Upper lobe of left lung (tissue), 4 donors: ENCODE measurements at regions not wholly inside any gene's neighbourhood (a gene's known extent, or its start where the extent isn't known, plus 50 kb on each side); places are given as distances from the start of the nearest gene placed in this dataset.

Source experiments
- CTCF ChIP-seq, 6 experiments: fragments of 450-650 bp in 4 of 6; fragments of 200-600 bp in 2 of 6; sonication (generic) in 2 of 6; IDR thresholded peaks; one replicate each; pipeline ENCODE4 v1.5.1; 2016 to 2019; ENCODE audit warnings: antibody characterized with exemption in 6 of 6
- EP300 ChIP-seq, 4 donors: sonication (generic); formaldehyde crosslinking; IDR thresholded peaks; one replicate each; pipeline ENCODE4 v1.5.1; 2017; ENCODE audit warnings: antibody characterized with exemption in 4 of 4, control low read depth in 2 of 4
- POLR2A ChIP-seq, 4 donors: fragments of 450-650 bp; IDR thresholded peaks; one replicate each; pipeline ENCODE4 v1.5.1; 2016 to 2017; ENCODE audit warnings: antibody characterized with exemption in 4 of 4, mild to moderate bottlenecking in 2 of 4

GRCh38 chr1:78280626-78281025 is 210.1 kb upstream of the PTGFR start:
- TF ChIP-seq CTCF (IDR thresholded peaks at IDR 0.05), result no peak
- TF ChIP-seq POLR2A (IDR thresholded peaks at IDR 0.05), result no peak
- no peak for TF ChIP-seq EP300 (IDR thresholded peaks at IDR 0.05)
